GM23248 (cell line): ENCODE measurements at regions not wholly inside any gene's neighbourhood (a gene's known extent, or its start where the extent isn't known, plus 50 kb on each side); places are given as distances from the start of the nearest gene placed in this dataset.

ENCODE experiments used
- EZH2 ChIP-seq: fragments of 200-600 bp; sonication (generic); IDR thresholded peaks from 2 replicates; pipeline ENCODE4 v1.6.1; 2018; ENCODE audit warnings: antibody characterized with exemption, mild to moderate bottlenecking; ENCODE audit not compliant: insufficient read depth, poor library complexity, severe bottlenecking
- EZH2phosphoT487 ChIP-seq: fragments of 200-600 bp; sonication (generic); IDR thresholded peaks from 2 replicates; pipeline ENCODE4 v1.6.1; 2018; ENCODE audit warnings: antibody characterized with exemption, moderate library complexity, mild to moderate bottlenecking, low read depth; ENCODE audit not compliant: insufficient read depth

DNA sequence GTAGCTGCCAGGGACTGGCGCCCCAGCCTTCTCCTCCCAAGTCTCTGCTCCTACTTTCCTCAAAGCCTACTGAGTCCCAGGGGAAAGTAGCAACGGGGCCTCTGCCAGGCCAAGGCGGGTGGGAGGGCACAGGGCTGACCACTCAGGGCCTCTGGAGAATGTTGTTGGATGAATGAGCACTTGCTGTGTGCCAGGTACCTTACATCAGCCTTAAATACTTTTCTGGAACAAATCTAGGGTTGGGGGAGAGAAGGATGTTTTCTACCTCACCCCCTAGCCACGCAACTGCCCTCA lies 119.3 kb upstream of the ZBTB40 start:
- no peak for TF ChIP-seq EZH2phosphoT487
- TF ChIP-seq EZH2 = no peak
